ENCODE measurements at regions not wholly inside any gene's neighbourhood (a gene's known extent, or its start where the extent isn't known, plus 50 kb on each side); places are given as distances from the start of the nearest gene placed in this dataset.

GRCh38 chr3:28673446-28673845 is 324.8 kb upstream of the AZI2 start:
- Histone ChIP-seq H2BK15ac (ENCODE audit: low read length) (no peak overlapping the region), H2BK5ac (ENCODE audit: low read depth, low read length) (no peak overlapping the region), H2AK5ac (ENCODE audit: low read depth, low read length) (no peak overlapping the region), H3K18ac (ENCODE audit: extremely low read depth, low read length) (no peak overlapping the region), H4K20me1 (replicated peaks in 1 of 2; ENCODE audit: control insufficient read depth in 1 of 2, insufficient read depth in 2 of 2, low read length in 2 of 2) (no peaks in the 10 kb centered on the region), H3K14ac (ENCODE audit: insufficient read length) (no peak overlapping the region), H3K36me3 (ENCODE audit: control insufficient read depth in 2 of 4, insufficient read depth in 4 of 4, low read length in 3 of 4) (no peaks in the 10 kb centered on the region), H3K27me3 (replicated peaks in 1 of 4; ENCODE audit: control insufficient read depth in 3 of 4, extremely low read depth in 1 of 4, insufficient read depth in 3 of 4, low read length in 3 of 4) (no peaks in the 10 kb centered on the region), H3K79me2 (ENCODE audit: control insufficient read depth in 1 of 2, insufficient read depth in 2 of 2, low read length in 2 of 2) (no peaks in the 10 kb centered on the region), H3K4me3 (ENCODE audit: extremely low read depth in 1 of 4, insufficient read depth in 2 of 4, low read depth in 3 of 4, low read length in 4 of 4) (no peak overlapping the region), H2BK20ac (ENCODE audit: low read length) (no peak overlapping the region), H3K23ac (ENCODE audit: insufficient read length) (no peak overlapping the region), H3K9ac (replicated peaks in 1 of 4; ENCODE audit: extremely low read depth in 1 of 4, low read depth in 3 of 4, low read length in 3 of 4) (no peak overlapping the region), H3K4me1 (replicated peaks in 1 of 4; ENCODE audit: control insufficient read depth in 3 of 4, insufficient read depth in 4 of 4, low read length in 3 of 4) (peaks cover 0 to 3% (median 0%) of the 10 kb centered on the region in 4 experiments; a peak in 1 of 7 replicates), H3K56ac (replicated peaks; ENCODE audit: insufficient read length, low read depth, low read length) (no peak overlapping the region), H2BK12ac (ENCODE audit: low read depth, low read length) (no peak overlapping the region), H3K27ac (ENCODE audit: low read depth, low read length) (no peak overlapping the region), H4K5ac (ENCODE audit: insufficient read length, low read depth, low read length) (no peak overlapping the region), H3K79me1 (ENCODE audit: low read depth, low read length) (no peaks in the 10 kb centered on the region), H2BK120ac (replicated peaks; ENCODE audit: low read depth, low read length) (no peak overlapping the region), H3K23me2 (ENCODE audit: low read depth, low read length) (no peaks in the 10 kb centered on the region), H3K4me2 (ENCODE audit: insufficient read depth in 1 of 2, low read depth in 2 of 2, low read length in 2 of 2) (no peak overlapping the region), H3K4ac (replicated peaks; ENCODE audit: insufficient read length, low read depth, low read length) (no peak overlapping the region), H2AFZ (ENCODE audit: low read length) (no peak overlapping the region), H3K9me3 (ENCODE audit: insufficient read depth in 2 of 2, low read depth in 1 of 2, low read length in 1 of 2) (no peaks in the 10 kb centered on the region), H4K91ac (replicated peaks; ENCODE audit: insufficient read length, low read length) (no peak overlapping the region), H4K8ac (ENCODE audit: extremely low read depth, insufficient read depth, low read length) (no peak overlapping the region)
- POLR2A ChIA-PET (ENCODE audit: partially characterized antibody), result no interaction called here
- TF ChIP-seq RFX5 (IDR thresholded peaks at IDR 0.05; ENCODE audit: borderline replicate concordance, low read depth, low read length) (no peak), TCF12 (IDR thresholded peaks at IDR 0.05; ENCODE audit: low read depth, low read length) (no peak), RXRA (IDR thresholded peaks at IDR 0.05; ENCODE audit: insufficient read depth, low read depth, low read length) (no peak), NANOG (IDR thresholded peaks at IDR 0.05; ENCODE audit: insufficient read depth, low read depth, low read length, poor library complexity, severe bottlenecking) (no peak), EGR1 (IDR thresholded peaks at IDR 0.05; ENCODE audit: borderline replicate concordance, low read depth, low read length) (no peak), MAX (IDR thresholded peaks at IDR 0.05) (no peak)
- DNase-seq (ENCODE audit: low read depth in 1 of 2, low spot score in 2 of 2) (no peak), FAIRE-seq (no peak)
- CTCF ChIA-PET (ENCODE audit: partially characterized antibody), result no interaction called here
- 92% methylated on average over 3 of the region's 3 CpGs; no CpG with 5 or more reads in 1 of the 2 experiments for WGBS, 2 experiments (ENCODE audit: extremely low coverage in 1 of 2, insufficient coverage in 1 of 2, insufficient read length in 1 of 2, insufficient replicate concordance in 2 of 2, low coverage in 1 of 2, low lambda C conversion rate in 2 of 2, missing lambda C conversion rate in 1 of 2)

Measured in H1 (cell line).